Transverse colon (tissue), 4 donors: ENCODE measurements at regions not wholly inside any gene's neighbourhood (a gene's known extent, or its start where the extent isn't known, plus 50 kb on each side); places are given as distances from the start of the nearest gene placed in this dataset.
A peak's percentile ranks its signal among the peaks of the same experiment; 100 is the strongest.

ENCODE experiments used
- DNase-seq: peaks from one replicate; pipeline ENCODE4 v3.0.0-alpha.2; 2019
- H3K27ac ChIP-seq, 4 donors: fragments of 200-600 bp; sonication (generic); 2 replicates each; pipeline ENCODE4 v1.5.1; 2016 to 2018; ENCODE audit warnings: inconsistent platforms in 4 of 4
- H3K27me3 ChIP-seq: fragments of 200-600 bp; sonication (generic); 2 replicates; pipeline ENCODE4 v1.5.1; 2017; ENCODE audit warnings: inconsistent platforms
- H3K36me3 ChIP-seq, 4 donors: fragments of 200-600 bp; sonication (generic); 2 replicates each; pipeline ENCODE4 v1.5.1; 2017 to 2019; ENCODE audit warnings: inconsistent platforms in 4 of 4
- H3K4me1 ChIP-seq, 4 donors: fragments of 200-600 bp; sonication (generic); 2 replicates each; pipeline ENCODE4 v1.5.1; 2017 to 2020; ENCODE audit warnings: inconsistent platforms in 4 of 4
- H3K4me3 ChIP-seq, 4 donors: fragments of 200-600 bp; sonication (generic); 1 replicate in 1 of 4; 2 replicates in 3 of 4; pipeline versions ENCODE4 v1.5.1 to v1.6.1; 2017 to 2019; ENCODE audit warnings: inconsistent platforms in 4 of 4
- H3K9me3 ChIP-seq, 2 donors: fragments of 200-600 bp; sonication (generic); 2 replicates each; pipeline ENCODE4 v1.5.1; 2017 to 2019; ENCODE audit warnings: inconsistent platforms in 2 of 2
- CTCF ChIP-seq, 5 experiments: fragments of 200-600 bp in 3 of 5; fragments of 450-650 bp in 2 of 5; sonication (generic) in 3 of 5; IDR thresholded peaks; 1 replicate in 2 of 5; 2 replicates in 3 of 5; pipeline ENCODE4 v1.5.1; 2016 to 2017; ENCODE audit warnings: antibody characterized with exemption in 5 of 5, inconsistent platforms in 3 of 5, mild to moderate bottlenecking in 2 of 5, moderate library complexity in 1 of 5
- EP300 ChIP-seq: sonication (generic); formaldehyde crosslinking; IDR thresholded peaks from one replicate; pipeline ENCODE4 v1.6.1; 2017; ENCODE audit warnings: antibody characterized with exemption, low read depth
- POLR2A ChIP-seq: fragments of 450-650 bp; IDR thresholded peaks from one replicate; pipeline ENCODE4 v1.6.1; 2016; ENCODE audit warnings: antibody characterized with exemption, mild to moderate bottlenecking, moderate library complexity
- POLR2AphosphoS5 ChIP-seq, 3 donors: sonication (generic); formaldehyde crosslinking; IDR thresholded peaks; one replicate each; pipeline ENCODE4 v1.6.1; 2016; ENCODE audit warnings: antibody characterized with exemption in 3 of 3
- WGBS, 2 donors: methylation state at CpG; one replicate each; pipeline ENCODE4 v1.1.5; 2018; ENCODE audit warnings: low coverage in 1 of 2; 5-methylcytosine and 5-hydroxymethylcytosine counted together
- in situ Hi-C, 4 donors: fragments of 200-750 bp; cut with MboI; loops; one replicate each; pipeline versions ENCODE4 v1.15.0 to v1.15.1; 2017; ENCODE audit warnings: low sequenced_read_pairs in 3 of 4, low pct_ligation_motif_present in 1 of 4, low pct_unique_long_range_greater_than_20kb in 1 of 4
- intact Hi-C: fragments of 100-400 bp; cut with DNase I; formaldehyde crosslinking; loops from one replicate; pipeline ENCODE4 v1.15.1; 2023; ENCODE audit warnings: low total_unique reads

- Histone ChIP-seq H3K9me3 (no peaks in the 10 kb centered on the region), H3K36me3 (no peaks in the 10 kb centered on the region), H3K4me1 (peaks cover 0 to 13% (median 5%) of the 10 kb centered on the region in 4 donors), H3K27ac (no peak overlapping the region), H3K4me3 (no peak overlapping the region), H3K27me3 (no peaks in the 10 kb centered on the region)
- in situ Hi-C loops (no loop called here), intact Hi-C loops (no loop called here)
- TF ChIP-seq EP300: no peak
- no peak for TF ChIP-seq POLR2AphosphoS5 (IDR thresholded peaks at IDR 0.05)
- no peak for TF ChIP-seq POLR2A
- no peak for TF ChIP-seq CTCF (IDR thresholded peaks at IDR 0.05)
- WGBS, 2 donors: 67 to 68% methylated on average over 2 of the region's 2 CpGs
- no peak for DNase-seq
Observed at GRCh38 chr7:124089621-124090020, 56.8 kb upstream of the TMEM229A start.

DNA sequence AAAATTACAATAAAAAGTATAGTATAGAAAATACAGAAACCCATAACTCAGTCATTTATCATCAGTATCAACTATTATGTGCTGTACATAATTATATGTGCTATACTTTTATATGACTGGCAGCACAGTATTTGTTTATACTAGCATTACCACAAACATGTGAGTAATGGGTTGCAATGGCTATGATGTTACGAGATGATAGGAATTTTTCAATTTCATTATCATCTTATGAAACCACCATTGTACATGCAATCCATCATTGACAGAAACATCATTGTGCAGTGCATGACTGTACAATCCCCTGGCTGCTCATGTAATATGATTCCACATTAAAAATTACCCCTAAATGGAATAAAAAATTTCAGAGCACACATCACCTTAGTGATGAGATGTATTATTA lies 55.7 kb upstream of the TMEM229A start:
- no peak overlapping the region for H3K4me3 ChIP-seq
- TF ChIP-seq CTCF (IDR thresholded peaks at IDR 0.05): no peak
- TF ChIP-seq POLR2A: no peak
- no peak for TF ChIP-seq EP300
- no peak for TF ChIP-seq POLR2AphosphoS5 (IDR thresholded peaks at IDR 0.05)
- intact Hi-C loops: no loop called here
- H3K36me3 ChIP-seq: no peaks in the 10 kb centered on the region
- in situ Hi-C loops: no loop called here
- no peak for DNase-seq
- no peak overlapping the region for H3K27ac ChIP-seq
- peaks cover 0 to 17% (median 8%) of the 10 kb centered on the region in 4 donors for H3K4me1 ChIP-seq
- 67 to 75% methylated on average over 1 of the region's 1 CpG for WGBS, 2 donors
- no peaks in the 10 kb centered on the region for H3K27me3 ChIP-seq
- H3K9me3 ChIP-seq: no peaks in the 10 kb centered on the region

- 60 to 67% methylated on average over 1 to 2 of the region's 2 CpGs for whole genome bisulfite sequencing, 2 donors
- H3K27ac ChIP-seq: no peak overlapping the region
- H3K4me3 ChIP-seq: no peak overlapping the region
- intact Hi-C loops (no loop called here), in situ Hi-C loops (no loop called here)
- no peak for DNase-seq
- TF ChIP-seq POLR2A (no peak), EP300 (no peak), CTCF (IDR thresholded peaks at IDR 0.05) (no peak), POLR2AphosphoS5 (IDR thresholded peaks at IDR 0.05) (no peak)
- no peaks in the 10 kb centered on the region for H3K27me3 ChIP-seq
- peaks cover 0 to 17% (median 8%) of the 10 kb centered on the region in 4 donors for H3K4me1 ChIP-seq
- H3K9me3 ChIP-seq: no peaks in the 10 kb centered on the region
- no peaks in the 10 kb centered on the region for H3K36me3 ChIP-seq
Observed at GRCh38 chr7:124086843-124087242, 54.0 kb upstream of the TMEM229A start.

GRCh38 chr7:124085179-124085578 lies 52.3 kb upstream of the TMEM229A start:
- peaks cover 0 to 17% (median 8%) of the 10 kb centered on the region in 4 donors for H3K4me1 ChIP-seq
- peak overlapping the region in 2 of 4 donors; percentile 18 to 32 for H3K27ac ChIP-seq
- in situ Hi-C loops (no loop called here), intact Hi-C loops (no loop called here)
- H3K4me3 ChIP-seq: no peak overlapping the region
- H3K9me3 ChIP-seq: no peaks in the 10 kb centered on the region
- DNase-seq: peak; percentile 83
- TF ChIP-seq POLR2AphosphoS5 (IDR thresholded peaks at IDR 0.05) (peak in 1 of 3 donors; percentile 20), POLR2A (no peak)
- WGBS, 2 donors: 31 to 50% methylated on average over 2 to 4 of the region's 4 CpGs
- no peaks in the 10 kb centered on the region for H3K27me3 ChIP-seq
- no peaks in the 10 kb centered on the region for H3K36me3 ChIP-seq

DNA sequence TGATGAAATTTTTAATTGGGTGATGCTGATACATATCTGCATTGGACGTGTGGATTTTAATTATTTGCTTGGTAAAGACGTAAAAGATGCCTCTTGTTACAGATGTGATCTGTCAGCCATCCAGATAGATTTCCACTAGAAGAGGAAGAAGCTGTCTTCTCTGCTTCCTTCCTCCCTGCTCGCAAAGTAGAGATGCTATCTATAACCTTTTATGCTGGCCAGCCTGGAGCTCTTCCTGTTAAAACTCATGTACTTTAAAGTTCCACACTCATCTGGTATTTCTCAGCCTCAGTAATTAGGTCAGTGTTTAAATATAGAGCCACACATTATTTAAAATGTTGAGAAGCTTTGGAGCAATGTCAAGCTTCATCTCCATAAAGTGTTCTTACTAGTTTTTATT lies 51.2 kb upstream of the TMEM229A start:
- in situ Hi-C loops: no loop called here
- Histone ChIP-seq H3K9me3 (no peaks in the 10 kb centered on the region), H3K36me3 (no peaks in the 10 kb centered on the region), H3K27ac (no peak overlapping the region), H3K27me3 (no peaks in the 10 kb centered on the region), H3K4me3 (no peak overlapping the region), H3K4me1 (peaks cover 0 to 17% (median 8%) of the 10 kb centered on the region in 4 donors)
- 20 to 35% methylated on average over 3 of the region's 3 CpGs for WGBS, 2 donors
- DNase-seq: no peak
- intact Hi-C loops: no loop called here
- no peak for TF ChIP-seq CTCF (IDR thresholded peaks at IDR 0.05)
